ENCODE measurements at regions not wholly inside any gene's neighbourhood (a gene's known extent, or its start where the extent isn't known, plus 50 kb on each side); places are given as distances from the start of the nearest gene placed in this dataset.

DNA sequence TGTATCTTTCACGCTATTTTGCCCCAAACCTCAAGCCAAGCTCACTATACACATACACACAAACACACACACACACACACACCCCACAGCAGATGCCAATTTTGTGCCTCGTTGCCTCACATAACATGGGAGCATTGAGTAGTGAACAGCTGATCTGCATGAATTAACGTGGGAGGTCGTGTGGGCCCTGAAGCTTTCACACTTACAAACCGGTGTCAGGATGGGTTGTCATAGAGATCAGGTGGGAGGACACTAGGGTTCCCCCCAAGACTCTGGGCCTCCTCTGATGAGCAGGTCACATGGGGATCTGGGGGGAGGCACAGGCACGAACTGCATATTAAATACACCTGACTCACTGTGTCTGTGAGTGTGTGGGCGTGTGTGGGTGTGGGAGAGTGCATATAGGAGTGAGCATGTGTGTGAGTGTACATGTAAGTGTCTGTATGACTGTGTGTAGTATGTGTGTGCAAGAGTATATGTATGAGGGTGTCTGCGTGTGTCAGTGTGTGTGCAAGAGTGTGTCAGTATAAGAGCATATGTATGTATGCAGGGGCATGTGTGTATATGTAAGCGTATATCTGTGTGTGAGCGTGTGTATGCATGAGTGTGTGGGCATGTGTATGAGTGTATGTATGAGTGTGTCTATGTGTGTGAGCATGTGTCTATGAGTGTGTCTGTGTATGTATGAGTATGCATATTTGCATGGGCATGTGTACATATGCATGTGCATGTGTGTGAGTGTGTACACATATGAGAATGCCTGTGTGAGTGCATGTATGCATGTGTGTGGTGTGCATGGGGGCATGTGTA lies 370.4 kb downstream of the PREX1 start:
- ATAC-seq, result no peak
- no peaks in the 10 kb centered on the region for H3K4me1 ChIP-seq
- H3K9me3 ChIP-seq, result no peaks in the 10 kb centered on the region
- H3K4me3 ChIP-seq, result no peak overlapping the region
- no peak for DNase-seq
- intact Hi-C loops (cut with DNase I), result no loop called here
- H3K36me3 ChIP-seq, result no peaks in the 10 kb centered on the region
- TF ChIP-seq, protein P1, sequence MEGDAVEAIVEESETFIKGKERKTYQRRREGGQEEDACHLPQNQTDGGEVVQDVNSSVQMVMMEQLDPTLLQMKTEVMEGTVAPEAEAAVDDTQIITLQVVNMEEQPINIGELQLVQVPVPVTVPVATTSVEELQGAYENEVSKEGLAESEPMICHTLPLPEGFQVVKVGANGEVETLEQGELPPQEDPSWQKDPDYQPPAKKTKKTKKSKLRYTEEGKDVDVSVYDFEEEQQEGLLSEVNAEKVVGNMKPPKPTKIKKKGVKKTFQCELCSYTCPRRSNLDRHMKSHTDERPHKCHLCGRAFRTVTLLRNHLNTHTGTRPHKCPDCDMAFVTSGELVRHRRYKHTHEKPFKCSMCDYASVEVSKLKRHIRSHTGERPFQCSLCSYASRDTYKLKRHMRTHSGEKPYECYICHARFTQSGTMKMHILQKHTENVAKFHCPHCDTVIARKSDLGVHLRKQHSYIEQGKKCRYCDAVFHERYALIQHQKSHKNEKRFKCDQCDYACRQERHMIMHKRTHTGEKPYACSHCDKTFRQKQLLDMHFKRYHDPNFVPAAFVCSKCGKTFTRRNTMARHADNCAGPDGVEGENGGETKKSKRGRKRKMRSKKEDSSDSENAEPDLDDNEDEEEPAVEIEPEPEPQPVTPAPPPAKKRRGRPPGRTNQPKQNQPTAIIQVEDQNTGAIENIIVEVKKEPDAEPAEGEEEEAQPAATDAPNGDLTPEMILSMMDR (IDR thresholded peaks at IDR 0.05), result no peak
- H3K27me3 ChIP-seq, result peaks cover 0 to 67% of the 10 kb centered on the region in 2 donors
- no peak overlapping the region for H3K27ac ChIP-seq

DNA sequence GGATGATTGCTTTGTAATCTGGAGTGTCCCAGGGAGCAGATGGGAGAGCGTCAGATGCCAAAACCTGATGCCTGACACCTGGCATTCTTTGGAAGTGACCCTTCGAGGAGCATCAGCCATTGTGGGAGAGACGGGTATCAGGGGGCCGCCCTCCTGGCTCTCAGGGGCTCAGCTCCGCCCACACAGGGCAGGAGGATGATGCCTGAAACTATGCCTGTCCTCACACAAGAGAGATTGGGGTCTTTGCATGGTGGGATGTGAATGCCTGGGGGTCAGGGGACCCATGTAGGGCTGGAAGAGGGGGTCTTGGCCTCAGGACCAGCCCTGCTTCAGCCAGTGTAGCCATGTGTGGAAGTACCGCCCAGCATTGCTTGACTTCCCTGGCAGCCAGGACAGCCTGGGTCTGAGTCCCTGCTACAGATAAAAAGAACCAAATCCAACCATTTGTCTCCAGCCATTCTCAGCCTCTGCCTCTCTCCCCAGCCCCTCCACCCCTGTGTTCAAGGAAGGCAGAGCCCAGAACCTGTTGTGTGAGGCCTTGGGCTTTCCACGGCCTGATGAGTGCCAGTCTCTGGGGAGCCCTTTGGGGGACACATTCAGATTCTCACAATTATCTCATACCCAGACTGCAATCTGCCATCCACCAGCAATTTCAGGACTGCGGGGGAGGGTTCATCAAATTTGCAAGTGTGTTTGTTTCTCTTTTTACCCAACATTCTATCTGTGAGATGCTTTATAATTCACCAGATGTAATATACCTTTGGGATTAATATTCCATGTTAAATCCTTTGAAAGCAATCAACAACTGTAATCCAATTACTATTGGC lies 371.2 kb downstream of the PREX1 start:
- no peaks in the 10 kb centered on the region for H3K4me1 ChIP-seq
- no peaks in the 10 kb centered on the region for H3K36me3 ChIP-seq
- H3K9me3 ChIP-seq, result no peaks in the 10 kb centered on the region
- no peak for ATAC-seq
- TF ChIP-seq, protein P1 (IDR thresholded peaks at IDR 0.05), result no peak
- intact Hi-C loops (cut with DNase I), result no loop called here
- no peak overlapping the region for H3K27ac ChIP-seq
- H3K4me3 ChIP-seq, result no peak overlapping the region
- H3K27me3 ChIP-seq, result peaks cover 0 to 60% of the 10 kb centered on the region in 2 donors
- DNase-seq, result no peak

DNA sequence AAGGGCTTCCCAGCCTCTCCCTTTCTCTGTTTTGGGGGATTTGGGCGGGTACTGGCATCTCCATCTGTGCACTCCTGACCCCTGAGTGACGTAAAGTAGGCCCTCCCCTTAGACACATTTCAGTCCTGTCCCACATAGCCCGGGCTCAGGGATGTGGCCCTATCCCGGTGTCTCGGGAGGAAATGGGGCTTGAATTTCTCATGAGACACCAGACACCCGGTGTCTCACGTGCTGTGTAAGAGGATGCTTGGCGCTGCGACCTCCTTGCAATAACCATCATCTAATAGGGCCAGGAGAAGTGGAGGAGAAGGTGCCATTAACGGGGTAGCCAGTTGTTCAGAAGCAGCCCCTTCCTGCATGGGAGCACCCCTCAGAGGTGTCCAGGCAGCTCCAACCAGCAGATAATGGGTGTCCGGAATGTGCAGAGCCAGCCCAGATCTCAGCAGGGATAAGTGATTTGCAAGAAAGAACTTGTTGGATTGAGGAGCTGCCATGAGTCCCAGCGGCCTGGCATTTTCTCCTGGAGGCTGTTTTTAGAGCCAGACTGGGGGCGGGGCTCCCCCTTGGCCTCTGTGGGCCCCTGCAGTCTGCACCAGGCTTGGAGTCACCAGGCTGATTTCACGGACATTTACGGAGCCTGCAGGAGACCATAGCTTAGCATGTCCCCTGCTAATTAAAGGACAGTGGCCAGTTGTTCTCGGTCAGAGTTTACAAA lies 372.0 kb downstream of the PREX1 start:
- DNase-seq, result no peak
- Histone ChIP-seq H3K36me3 (no peaks in the 10 kb centered on the region), H3K4me1 (no peaks in the 10 kb centered on the region), H3K4me3 (no peak overlapping the region), H3K9me3 (no peaks in the 10 kb centered on the region), H3K27ac (no peak overlapping the region), H3K27me3 (peaks cover 0 to 53% of the 10 kb centered on the region in 2 donors)
- intact Hi-C loops (cut with DNase I), result no loop called here
- ATAC-seq, result no peak
- TF ChIP-seq, protein P1 (IDR thresholded peaks at IDR 0.05), result no peak

DNA sequence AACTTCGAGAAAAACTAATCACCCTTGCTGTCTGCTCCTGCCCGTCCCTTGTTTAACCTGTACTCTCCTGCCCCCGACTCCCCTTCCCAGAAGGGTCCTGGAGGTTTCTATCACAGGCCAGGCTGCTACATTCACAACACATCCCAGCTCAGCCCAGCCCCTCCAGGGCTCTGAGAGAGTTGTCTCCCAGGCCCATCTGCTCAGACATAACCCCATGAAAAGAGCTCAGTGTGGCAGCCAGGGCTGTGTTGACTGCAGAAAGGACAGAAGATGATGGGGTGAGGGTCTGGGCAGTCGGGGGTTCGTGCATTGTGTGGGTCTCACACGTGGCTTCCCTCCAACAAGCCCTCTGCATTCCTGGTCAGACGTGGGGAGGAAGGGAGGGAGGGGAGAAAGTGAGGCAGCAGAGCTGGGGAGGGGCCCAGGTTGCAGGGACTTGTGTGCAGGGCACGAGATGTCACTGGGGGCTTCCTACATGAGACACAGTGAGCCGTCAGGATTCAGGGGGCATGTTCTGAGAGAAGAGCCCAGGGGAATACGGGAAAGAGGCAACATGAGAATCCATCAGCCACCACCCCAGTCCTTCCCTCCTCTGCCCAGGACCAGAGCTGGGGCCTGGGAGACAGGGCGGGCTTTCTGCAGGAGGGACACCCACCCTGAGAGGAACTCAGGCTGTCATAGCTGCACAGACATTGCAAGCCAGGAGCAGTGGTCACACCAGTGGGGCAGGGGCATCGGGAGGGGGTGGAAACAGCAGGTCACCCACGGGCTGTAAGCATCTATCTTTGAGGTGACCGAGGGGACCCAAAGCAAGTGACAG lies 372.9 kb downstream of the PREX1 start:
- H3K9me3 ChIP-seq, result no peaks in the 10 kb centered on the region
- TF ChIP-seq, protein P1 (IDR thresholded peaks at IDR 0.05), result no peak
- DNase-seq, result no peak
- no peaks in the 10 kb centered on the region for H3K36me3 ChIP-seq
- H3K4me3 ChIP-seq, result no peak overlapping the region
- intact Hi-C loops (cut with DNase I), result no loop called here
- no peaks in the 10 kb centered on the region for H3K4me1 ChIP-seq
- no peak overlapping the region for H3K27ac ChIP-seq
- no peak for ATAC-seq
- peaks cover 0 to 43% of the 10 kb centered on the region in 2 donors for H3K27me3 ChIP-seq
